Upper lobe of left lung (tissue), 4 donors: ENCODE measurements at regions not wholly inside any gene's neighbourhood (a gene's known extent, or its start where the extent isn't known, plus 50 kb on each side); places are given as distances from the start of the nearest gene placed in this dataset.

Experiments used
- EP300 ChIP-seq, 4 donors: sonication (generic); formaldehyde crosslinking; IDR thresholded peaks; one replicate each; pipeline ENCODE4 v1.5.1; 2017; ENCODE audit warnings: antibody characterized with exemption in 4 of 4, control low read depth in 2 of 4
- POLR2A ChIP-seq, 4 donors: fragments of 450-650 bp; IDR thresholded peaks; one replicate each; pipeline ENCODE4 v1.5.1; 2016 to 2017; ENCODE audit warnings: antibody characterized with exemption in 4 of 4, mild to moderate bottlenecking in 2 of 4
- POLR2AphosphoS5 ChIP-seq, 2 donors: sonication (generic); formaldehyde crosslinking; IDR thresholded peaks; one replicate each; pipeline ENCODE4 v1.5.1; 2017; ENCODE audit warnings: antibody characterized with exemption in 2 of 2
- TF ChIP-seq, protein P1 (sequence below), 6 experiments: fragments of 450-650 bp in 4 of 6; fragments of 200-600 bp in 2 of 6; sonication (generic) in 2 of 6; IDR thresholded peaks; one replicate each; pipeline ENCODE4 v1.5.1; 2016 to 2019; ENCODE audit warnings: antibody characterized with exemption in 6 of 6

DNA sequence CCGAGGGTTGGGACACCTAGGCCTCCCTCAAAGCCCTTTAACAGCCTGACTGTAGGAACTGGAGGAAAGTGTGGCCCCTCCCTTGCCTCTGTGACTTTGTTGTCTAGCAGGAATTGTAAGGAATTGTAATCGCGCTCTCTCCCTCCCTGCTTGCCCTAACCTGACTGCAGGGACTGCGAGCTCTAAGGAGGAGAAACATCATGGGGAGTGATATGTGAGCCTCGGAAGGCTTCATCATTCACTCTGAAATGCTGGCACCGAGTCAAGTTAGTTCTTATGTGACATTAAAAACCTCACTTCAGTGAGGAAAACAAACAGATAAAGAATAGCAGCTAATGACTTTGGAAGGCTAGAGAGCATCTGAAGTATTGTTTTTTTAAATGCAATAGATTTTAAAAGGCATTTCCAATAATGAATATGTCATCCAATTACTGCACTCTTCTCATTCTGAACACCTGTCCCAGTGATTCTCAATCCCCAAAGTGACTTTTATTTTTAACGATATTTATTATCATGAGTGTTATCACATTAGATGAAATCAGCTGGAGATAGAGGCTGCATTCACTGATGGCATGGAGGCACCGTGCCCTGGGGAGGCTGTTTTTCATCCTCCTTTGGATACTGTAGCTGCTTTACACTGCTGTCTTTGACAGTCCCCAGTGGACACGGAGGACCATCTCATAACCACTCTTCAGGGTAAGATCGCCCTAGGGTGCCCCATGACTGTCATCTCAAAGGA lies 58.5 kb upstream of the NTM start:
- TF ChIP-seq, protein P1, sequence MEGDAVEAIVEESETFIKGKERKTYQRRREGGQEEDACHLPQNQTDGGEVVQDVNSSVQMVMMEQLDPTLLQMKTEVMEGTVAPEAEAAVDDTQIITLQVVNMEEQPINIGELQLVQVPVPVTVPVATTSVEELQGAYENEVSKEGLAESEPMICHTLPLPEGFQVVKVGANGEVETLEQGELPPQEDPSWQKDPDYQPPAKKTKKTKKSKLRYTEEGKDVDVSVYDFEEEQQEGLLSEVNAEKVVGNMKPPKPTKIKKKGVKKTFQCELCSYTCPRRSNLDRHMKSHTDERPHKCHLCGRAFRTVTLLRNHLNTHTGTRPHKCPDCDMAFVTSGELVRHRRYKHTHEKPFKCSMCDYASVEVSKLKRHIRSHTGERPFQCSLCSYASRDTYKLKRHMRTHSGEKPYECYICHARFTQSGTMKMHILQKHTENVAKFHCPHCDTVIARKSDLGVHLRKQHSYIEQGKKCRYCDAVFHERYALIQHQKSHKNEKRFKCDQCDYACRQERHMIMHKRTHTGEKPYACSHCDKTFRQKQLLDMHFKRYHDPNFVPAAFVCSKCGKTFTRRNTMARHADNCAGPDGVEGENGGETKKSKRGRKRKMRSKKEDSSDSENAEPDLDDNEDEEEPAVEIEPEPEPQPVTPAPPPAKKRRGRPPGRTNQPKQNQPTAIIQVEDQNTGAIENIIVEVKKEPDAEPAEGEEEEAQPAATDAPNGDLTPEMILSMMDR (IDR thresholded peaks at IDR 0.05) = no peak
- no peak for TF ChIP-seq POLR2AphosphoS5 (IDR thresholded peaks at IDR 0.05)
- no peak for TF ChIP-seq EP300 (IDR thresholded peaks at IDR 0.05)
- no peak for TF ChIP-seq POLR2A (IDR thresholded peaks at IDR 0.05)
